T-helper 2 cell treated with Interferon-gamma antibody and Interleukin-4, amounts not matched to agents 100 ng/mL and 5 ng/mL, for 36 hours (primary cell): ENCODE measurements at regions not wholly inside any gene's neighbourhood (a gene's known extent, or its start where the extent isn't known, plus 50 kb on each side); places are given as distances from the start of the nearest gene placed in this dataset.
"Not testable (repeated sequence)": the region's sequence is repeated elsewhere in the genome, so short reads cannot be mapped to it uniquely, and the experiment has no call there.

Experiments
- intact Hi-C: fragments of 100-400 bp; cut with micrococcal nuclease; formaldehyde crosslinking; loops from one replicate; pipeline ENCODE4 v1.15.1; 2023

DNA sequence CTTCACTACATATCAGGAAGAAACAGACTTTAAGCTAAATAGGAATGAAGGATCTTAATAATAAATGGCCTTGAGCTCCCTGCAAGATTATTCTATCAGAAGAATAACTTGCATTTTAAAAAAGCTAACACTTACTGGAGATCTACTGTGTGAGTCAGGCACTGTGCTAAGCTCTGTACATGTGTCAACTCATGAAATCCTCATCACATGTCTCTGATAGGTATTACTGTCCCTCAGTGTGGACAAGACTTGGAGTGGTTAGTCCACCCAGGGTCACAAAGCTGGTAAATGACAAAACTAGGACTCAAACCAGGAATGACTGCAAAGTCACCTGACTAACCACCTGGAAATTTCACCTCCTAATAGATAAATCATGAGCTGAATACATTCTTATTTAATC is 57.1 kb upstream of the KCTD7 start:
- intact Hi-C loops, result no loop called here

- intact Hi-C loops, result not testable (repeated sequence)
Observed at GRCh38 chr7:66573782-66574495, 54.7 kb upstream of the KCTD7 start.

GRCh38 chr7:66574768-66575167 is 53.9 kb upstream of the KCTD7 start:
- intact Hi-C loops, result not testable (repeated sequence)

DNA sequence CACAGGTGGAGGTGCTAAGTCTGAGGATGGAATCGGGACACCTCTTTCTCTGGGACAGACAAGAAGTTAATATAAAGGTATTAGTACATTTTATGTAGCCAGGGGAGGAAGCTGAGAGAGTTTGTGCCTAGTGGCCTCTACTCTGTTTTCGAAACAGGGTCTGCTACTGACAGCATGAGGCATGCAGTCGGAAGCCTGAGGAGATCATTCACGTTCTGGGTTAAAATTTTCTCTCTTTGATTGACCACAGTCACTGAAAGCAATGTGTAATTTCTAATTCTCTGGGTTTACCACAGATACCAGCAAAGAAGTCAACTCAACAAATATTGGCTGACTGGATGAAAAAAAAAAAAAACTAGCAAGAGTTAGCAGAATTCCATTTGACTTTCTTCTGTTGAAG is 53.3 kb upstream of the KCTD7 start:
- intact Hi-C loops, result no loop called here

GRCh38 chr7:66576646-66577045 is 52.0 kb upstream of the KCTD7 start:
- intact Hi-C loops, result no loop called here
